PC-9 (cell line): ENCODE measurements at regions not wholly inside any gene's neighbourhood (a gene's known extent, or its start where the extent isn't known, plus 50 kb on each side); places are given as distances from the start of the nearest gene placed in this dataset.

ENCODE experiments used
- BruUV-seq: library from RNA; stranded (reverse); fragments of 400-500 nt; replicated peaks from 2 replicates; lab custom pipeline; 2021; lab: Mats Ljungman, UMichigan
- CTCF ChIA-PET: fragments of 300-600 bp; sonication (Branson Sonifier 250); formaldehyde crosslinking; loops from one replicate; lab custom pipeline; 2022; ENCODE audit warnings: antibody characterized with exemption; lab: Charles Lee
- POLR2A ChIA-PET: fragments of 300-600 bp; sonication (Branson Sonifier 250); formaldehyde crosslinking; loops from one replicate; lab custom pipeline; 2022; ENCODE audit warnings: antibody characterized with exemption; ENCODE audit not compliant: unreplicated experiment; lab: Charles Lee
- DNase-seq, 2 experiments: peaks; one replicate each; pipeline versions ENCODE4 v3.0.0 to v3.0.0-alpha.2; 2015 to 2022; ENCODE audit warnings: mixed read lengths in 1 of 2
- H2AFZ ChIP-seq: fragments of 200-600 bp; sonication (generic); 2 replicates; pipeline ENCODE4 v1.8.1; 2017; ENCODE audit warnings: antibody characterized with exemption
- H3F3A ChIP-seq: fragments of 200-600 bp; sonication (generic); 2 replicates; pipeline ENCODE4 v1.8.1; 2017; ENCODE audit warnings: antibody characterized with exemption, mild to moderate bottlenecking, low read depth; ENCODE audit not compliant: insufficient read depth
- H3K27ac ChIP-seq: fragments of 200-600 bp; sonication (generic); 2 replicates; pipeline ENCODE4 v1.6.1; 2016; ENCODE audit warnings: mixed run types
- H3K27me3 ChIP-seq: fragments of 200-600 bp; sonication (generic); 2 replicates; pipeline ENCODE4 v1.6.1; 2016; ENCODE audit warnings: low read depth, mixed run types; ENCODE audit not compliant: insufficient read depth
- H3K36me3 ChIP-seq: fragments of 200-600 bp; sonication (generic); 2 replicates; pipeline ENCODE4 v1.6.1; 2016; ENCODE audit warnings: low read depth, mixed run types
- H3K4me1 ChIP-seq: fragments of 200-600 bp; sonication (generic); replicated peaks from 2 replicates; pipeline ENCODE4 v1.6.1; 2016; ENCODE audit warnings: mixed run types; ENCODE audit not compliant: insufficient read depth
- H3K4me2 ChIP-seq: fragments of 200-600 bp; sonication (generic); 2 replicates; pipeline ENCODE4 v1.6.1; 2017; ENCODE audit warnings: mixed run types
- H3K4me3 ChIP-seq: fragments of 200-600 bp; sonication (generic); 2 replicates; pipeline ENCODE4 v1.6.1; 2016; ENCODE audit warnings: mixed run types
- H3K79me2 ChIP-seq: fragments of 200-600 bp; sonication (generic); 2 replicates; pipeline ENCODE4 v1.6.1; 2017; ENCODE audit warnings: low read depth, mixed run types
- H3K9me2 ChIP-seq: fragments of 200-600 bp; sonication (generic); 2 replicates; pipeline ENCODE4 v1.8.1; 2017; ENCODE audit warnings: mild to moderate bottlenecking; ENCODE audit not compliant: insufficient read depth
- H3K9me3 ChIP-seq: fragments of 200-600 bp; sonication (generic); 2 replicates; pipeline ENCODE4 v1.8.1; 2016; ENCODE audit warnings: low read depth; ENCODE audit not compliant: insufficient read depth
- H4K20me1 ChIP-seq: fragments of 200-600 bp; sonication (generic); 2 replicates; pipeline ENCODE4 v1.8.1; 2017; ENCODE audit not compliant: insufficient read depth
- EZH2 ChIP-seq: fragments of 200-600 bp; sonication (generic); IDR thresholded peaks from 2 replicates; pipeline ENCODE4 v1.8.0; 2017; ENCODE audit warnings: antibody characterized with exemption, low read depth
- intact Hi-C: fragments of 100-400 bp; cut with micrococcal nuclease; formaldehyde crosslinking; loops from one replicate; pipeline ENCODE4 v1.10.0; 2022; ENCODE audit not compliant: unreplicated experiment
- TF ChIP-seq, protein P1 (sequence below): fragments of 200-600 bp; sonication (generic); conservative IDR thresholded peaks from 2 replicates; pipeline ENCODE4 v1.6.1; 2017; ENCODE audit warnings: mixed run types, antibody characterized with exemption, mild to moderate bottlenecking, moderate library complexity

DNA sequence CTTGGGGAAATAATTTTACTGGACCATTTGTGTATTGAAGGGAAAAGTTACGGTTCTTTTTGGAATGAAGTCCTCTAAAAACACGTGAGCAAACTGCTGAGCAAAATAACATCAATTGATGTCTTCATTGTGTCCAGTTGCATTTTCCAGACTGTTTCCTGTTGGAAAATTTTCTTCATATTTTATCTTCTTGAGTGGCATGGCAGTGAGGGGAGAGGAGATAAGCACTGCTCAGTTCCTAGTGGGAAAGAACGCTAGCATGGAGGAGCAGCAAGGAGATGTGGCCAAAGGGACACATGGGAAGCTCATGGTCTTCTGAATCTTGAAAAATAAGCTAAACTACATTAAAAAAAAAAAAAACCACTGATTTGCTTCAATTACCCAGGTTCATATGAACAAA is 776.0 kb downstream of the TFAP2A start:
- Histone ChIP-seq H3K9me2 (no peaks in the 10 kb centered on the region), H3K4me3 (no peak overlapping the region), H3K9me3 (no peaks in the 10 kb centered on the region; the same call in 1 of the 2 replicates), H3K36me3 (no peaks in the 10 kb centered on the region), H4K20me1 (no peaks in the 10 kb centered on the region), H3K79me2 (no peaks in the 10 kb centered on the region), H3K27me3 (no peaks in the 10 kb centered on the region), H3K27ac (no peak overlapping the region), H3K4me1 (no peaks in the 10 kb centered on the region), H2AFZ (no peak overlapping the region), H3F3A (no peaks in the 10 kb centered on the region), H3K4me2 (no peak overlapping the region)
- POLR2A ChIA-PET = no interaction called here
- CTCF ChIA-PET = no interaction called here
- DNase-seq = no peak
- TF ChIP-seq, protein P1, sequence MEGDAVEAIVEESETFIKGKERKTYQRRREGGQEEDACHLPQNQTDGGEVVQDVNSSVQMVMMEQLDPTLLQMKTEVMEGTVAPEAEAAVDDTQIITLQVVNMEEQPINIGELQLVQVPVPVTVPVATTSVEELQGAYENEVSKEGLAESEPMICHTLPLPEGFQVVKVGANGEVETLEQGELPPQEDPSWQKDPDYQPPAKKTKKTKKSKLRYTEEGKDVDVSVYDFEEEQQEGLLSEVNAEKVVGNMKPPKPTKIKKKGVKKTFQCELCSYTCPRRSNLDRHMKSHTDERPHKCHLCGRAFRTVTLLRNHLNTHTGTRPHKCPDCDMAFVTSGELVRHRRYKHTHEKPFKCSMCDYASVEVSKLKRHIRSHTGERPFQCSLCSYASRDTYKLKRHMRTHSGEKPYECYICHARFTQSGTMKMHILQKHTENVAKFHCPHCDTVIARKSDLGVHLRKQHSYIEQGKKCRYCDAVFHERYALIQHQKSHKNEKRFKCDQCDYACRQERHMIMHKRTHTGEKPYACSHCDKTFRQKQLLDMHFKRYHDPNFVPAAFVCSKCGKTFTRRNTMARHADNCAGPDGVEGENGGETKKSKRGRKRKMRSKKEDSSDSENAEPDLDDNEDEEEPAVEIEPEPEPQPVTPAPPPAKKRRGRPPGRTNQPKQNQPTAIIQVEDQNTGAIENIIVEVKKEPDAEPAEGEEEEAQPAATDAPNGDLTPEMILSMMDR = no peak
- TF ChIP-seq EZH2 = no peak
- intact Hi-C loops = no loop called here
- BruUV-seq = no TSS peak

DNA sequence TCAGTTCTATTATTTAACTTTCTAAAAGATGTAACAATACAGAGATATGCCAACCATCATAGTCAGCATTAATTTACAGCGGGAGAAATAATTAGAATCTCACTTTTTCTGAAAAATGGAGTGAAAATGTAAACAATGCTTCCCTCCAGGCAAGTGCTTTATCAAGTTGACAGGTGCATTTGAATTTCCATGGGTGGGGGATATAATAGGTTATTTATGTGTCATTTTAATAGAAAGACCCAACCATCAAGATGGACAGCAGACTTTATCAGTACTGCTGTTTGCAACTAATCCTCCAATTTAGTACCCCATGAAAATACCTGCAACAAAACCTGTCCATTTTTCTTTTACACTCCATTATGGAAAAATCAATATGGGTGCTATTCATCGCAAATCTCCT is 780.1 kb downstream of the TFAP2A start:
- no peak overlapping the region for H3K27ac ChIP-seq
- H3K27me3 ChIP-seq = no peaks in the 10 kb centered on the region
- no peak overlapping the region for H3K4me2 ChIP-seq
- ChIA-PET CTCF (no interaction called here), POLR2A (no interaction called here)
- DNase-seq = no peak
- no TSS peak for BruUV-seq
- no peaks in the 10 kb centered on the region for H3K36me3 ChIP-seq
- H3K9me3 ChIP-seq = no peaks in the 10 kb centered on the region; the same call in 1 of the 2 replicates
- no peaks in the 10 kb centered on the region for H3K4me1 ChIP-seq
- TF ChIP-seq, protein P1 = no peak
- no peak for TF ChIP-seq EZH2
- intact Hi-C loops = no loop called here
- H2AFZ ChIP-seq = no peak overlapping the region
- H4K20me1 ChIP-seq = no peaks in the 10 kb centered on the region
- H3K79me2 ChIP-seq = no peaks in the 10 kb centered on the region
- no peaks in the 10 kb centered on the region for H3F3A ChIP-seq
- H3K9me2 ChIP-seq = no peaks in the 10 kb centered on the region
- no peak overlapping the region for H3K4me3 ChIP-seq

DNA sequence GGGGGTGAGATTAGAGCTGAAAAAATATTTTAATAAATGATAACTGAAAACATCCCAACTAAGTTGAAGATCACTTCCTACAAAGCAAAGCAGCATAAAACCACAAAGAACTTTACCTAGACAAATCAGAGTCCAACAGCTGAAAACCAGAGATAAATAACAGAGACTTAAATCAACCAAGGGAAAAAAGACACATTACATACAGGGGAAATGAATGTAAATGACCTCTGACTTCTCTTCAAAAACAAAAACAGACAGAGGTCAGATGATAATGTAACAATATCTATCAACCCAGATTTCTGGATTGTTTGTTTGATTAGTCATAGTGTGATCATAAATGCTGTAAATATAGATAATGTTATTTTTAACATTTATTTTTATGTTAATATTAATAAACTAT is 782.8 kb downstream of the TFAP2A start:
- TF ChIP-seq, protein P1 = no peak
- TF ChIP-seq EZH2 = no peak
- H2AFZ ChIP-seq = no peak overlapping the region
- ChIA-PET CTCF (no interaction called here), POLR2A (no interaction called here)
- BruUV-seq = no TSS peak
- H3K27ac ChIP-seq = no peak overlapping the region
- no peaks in the 10 kb centered on the region for H3K9me2 ChIP-seq
- H3K4me2 ChIP-seq = no peak overlapping the region
- H3K36me3 ChIP-seq = no peaks in the 10 kb centered on the region
- H3F3A ChIP-seq = no peaks in the 10 kb centered on the region
- no peaks in the 10 kb centered on the region for H3K27me3 ChIP-seq
- no peaks in the 10 kb centered on the region for H3K4me1 ChIP-seq
- no peak overlapping the region for H3K4me3 ChIP-seq
- intact Hi-C loops = no loop called here
- H3K79me2 ChIP-seq = no peaks in the 10 kb centered on the region
- DNase-seq = no peak
- no peaks in the 10 kb centered on the region for H4K20me1 ChIP-seq
- no peaks in the 10 kb centered on the region; the same call in 1 of the 2 replicates for H3K9me3 ChIP-seq
